ENCODE measurements at regions not wholly inside any gene's neighbourhood (a gene's known extent, or its start where the extent isn't known, plus 50 kb on each side); places are given as distances from the start of the nearest gene placed in this dataset.
A peak's percentile ranks its signal among the peaks of the same experiment; 100 is the strongest.

- intact Hi-C loops (cut with DNase I; ENCODE audit: low total_unique reads) = no loop called here
- Histone ChIP-seq H3K27me3 (no peaks in the 10 kb centered on the region), H3K9me3 (no peaks in the 10 kb centered on the region), H3K36me3 (no peaks in the 10 kb centered on the region), H3K4me1 (no peaks in the 10 kb centered on the region), H3K4me3 (no peak overlapping the region), H3K27ac (no peak overlapping the region)
- peak in 1 of 2 donors; percentile 20 for DNase-seq
- TF ChIP-seq CTCF (IDR thresholded peaks at IDR 0.05) (no peak), POLR2A (IDR thresholded peaks at IDR 0.05) (no peak)
Observed at GRCh38 chr17:71180801-71181385, 939.9 kb upstream of the SOX9 start.

GRCh38 chr17:71183066-71183660, 937.7 kb upstream of the SOX9 start:
- Histone ChIP-seq H3K9me3 (no peaks in the 10 kb centered on the region), H3K36me3 (no peaks in the 10 kb centered on the region), H3K27ac (no peak overlapping the region), H3K27me3 (no peaks in the 10 kb centered on the region), H3K4me1 (no peaks in the 10 kb centered on the region), H3K4me3 (no peak overlapping the region)
- TF ChIP-seq POLR2A (IDR thresholded peaks at IDR 0.05) (no peak), CTCF (IDR thresholded peaks at IDR 0.05) (no peak)
- DNase-seq = no peak
- intact Hi-C loops (cut with DNase I; ENCODE audit: low total_unique reads) = no loop called here

- Histone ChIP-seq H3K4me1 (no peaks in the 10 kb centered on the region), H3K4me3 (no peak overlapping the region), H3K27me3 (no peaks in the 10 kb centered on the region), H3K36me3 (no peaks in the 10 kb centered on the region), H3K9me3 (no peaks in the 10 kb centered on the region), H3K27ac (no peak overlapping the region)
- DNase-seq = no peak
- TF ChIP-seq CTCF (IDR thresholded peaks at IDR 0.05) = no peak
- no peak for TF ChIP-seq POLR2A (IDR thresholded peaks at IDR 0.05)
- intact Hi-C loops (cut with DNase I; ENCODE audit: low total_unique reads) = no loop called here
Observed at GRCh38 chr17:71184716-71185115, 936.1 kb upstream of the SOX9 start.

- no peak overlapping the region for H3K27ac ChIP-seq
- H3K4me3 ChIP-seq = no peak overlapping the region
- no peaks in the 10 kb centered on the region for H3K4me1 ChIP-seq
- H3K27me3 ChIP-seq = no peaks in the 10 kb centered on the region
- H3K9me3 ChIP-seq = no peaks in the 10 kb centered on the region
- DNase-seq = no peak
- intact Hi-C loops (cut with DNase I; ENCODE audit: low total_unique reads) = no loop called here
- TF ChIP-seq CTCF (IDR thresholded peaks at IDR 0.05) (no peak), POLR2A (IDR thresholded peaks at IDR 0.05) (no peak)
- no peaks in the 10 kb centered on the region for H3K36me3 ChIP-seq
Observed at GRCh38 chr17:71187145-71187878, 933.5 kb upstream of the SOX9 start.

GRCh38 chr17:71188811-71189492, 931.9 kb upstream of the SOX9 start:
- Histone ChIP-seq H3K36me3 (no peaks in the 10 kb centered on the region), H3K4me3 (no peak overlapping the region), H3K4me1 (no peaks in the 10 kb centered on the region), H3K27ac (no peak overlapping the region), H3K27me3 (no peaks in the 10 kb centered on the region), H3K9me3 (no peaks in the 10 kb centered on the region)
- intact Hi-C loops (cut with DNase I; ENCODE audit: low total_unique reads) = no loop called here
- no peak for DNase-seq
- TF ChIP-seq CTCF (IDR thresholded peaks at IDR 0.05) = no peak
- no peak for TF ChIP-seq POLR2A (IDR thresholded peaks at IDR 0.05)

Data from uterus (tissue), 3 donors.